GM06990 (cell line): ENCODE measurements at regions not wholly inside any gene's neighbourhood (a gene's known extent, or its start where the extent isn't known, plus 50 kb on each side); places are given as distances from the start of the nearest gene placed in this dataset.

Source experiments
- DNase-seq: peaks from one replicate; pipeline ENCODE4 v3.0.0-alpha.2; 2011; ENCODE audit not compliant: insufficient read length; ENCODE audit errors: extremely low read depth
- H3K27me3 ChIP-seq: replicated peaks from 2 replicates; pipeline ENCODE4 v1.6.0; 2011; ENCODE audit warnings: low read length; ENCODE audit not compliant: control insufficient read depth, insufficient read depth
- H3K36me3 ChIP-seq: 2 replicates; pipeline ENCODE4 v1.5.1; 2011; ENCODE audit warnings: low read length; ENCODE audit not compliant: control insufficient read depth, insufficient read depth
- H3K4me3 ChIP-seq: replicated peaks from 2 replicates; pipeline ENCODE4 v1.5.1; 2011; ENCODE audit warnings: low read depth, mild to moderate bottlenecking, control low read depth, low read length
- TF ChIP-seq, protein P1 (sequence below): IDR thresholded peaks from 2 replicates; pipeline ENCODE4 v1.5.1; 2011; ENCODE audit warnings: low read length, control low read depth, mild to moderate bottlenecking, inconsistent platforms; ENCODE audit not compliant: insufficient read depth, poor library complexity, severe bottlenecking

DNA sequence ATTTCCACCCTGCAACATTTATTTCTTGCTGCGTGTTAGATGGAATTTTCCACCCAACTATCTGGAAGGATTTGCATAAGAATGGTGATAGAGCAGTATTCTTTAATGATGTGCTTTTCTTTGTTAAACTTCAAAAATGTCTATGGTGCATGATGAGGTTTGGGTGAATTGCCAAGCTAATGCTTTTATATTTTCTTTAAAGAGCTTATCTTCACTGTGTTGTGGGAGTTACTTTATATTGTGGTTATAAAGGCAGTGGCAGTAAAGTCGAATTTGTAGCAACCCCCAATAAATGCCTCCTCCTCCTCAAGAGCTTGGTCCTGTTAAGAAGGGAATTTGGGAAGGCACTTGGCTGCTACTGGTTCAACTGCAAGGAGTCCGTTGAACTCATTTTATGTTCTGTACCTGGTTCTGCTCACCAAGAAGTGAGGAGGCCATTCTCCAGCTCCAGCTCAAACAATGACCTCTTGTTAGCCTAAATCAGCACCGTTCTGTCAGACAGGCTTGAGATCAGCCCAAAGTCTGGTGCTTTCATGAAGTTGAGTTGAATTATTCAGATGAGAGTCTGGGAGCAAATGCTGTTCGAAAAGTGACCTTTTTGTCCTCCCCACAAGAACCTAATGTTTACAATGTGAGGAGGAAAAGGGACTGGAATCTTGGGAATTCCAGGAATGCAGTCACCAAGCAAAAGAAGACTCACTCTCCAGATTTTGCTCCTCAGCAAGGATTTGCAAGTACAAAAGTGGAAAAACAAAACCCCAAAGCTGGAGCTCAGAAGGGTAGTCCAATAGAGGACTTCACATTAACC is 217.0 kb downstream of the TMEM38B start:
- no peak for DNase-seq
- TF ChIP-seq, protein P1, sequence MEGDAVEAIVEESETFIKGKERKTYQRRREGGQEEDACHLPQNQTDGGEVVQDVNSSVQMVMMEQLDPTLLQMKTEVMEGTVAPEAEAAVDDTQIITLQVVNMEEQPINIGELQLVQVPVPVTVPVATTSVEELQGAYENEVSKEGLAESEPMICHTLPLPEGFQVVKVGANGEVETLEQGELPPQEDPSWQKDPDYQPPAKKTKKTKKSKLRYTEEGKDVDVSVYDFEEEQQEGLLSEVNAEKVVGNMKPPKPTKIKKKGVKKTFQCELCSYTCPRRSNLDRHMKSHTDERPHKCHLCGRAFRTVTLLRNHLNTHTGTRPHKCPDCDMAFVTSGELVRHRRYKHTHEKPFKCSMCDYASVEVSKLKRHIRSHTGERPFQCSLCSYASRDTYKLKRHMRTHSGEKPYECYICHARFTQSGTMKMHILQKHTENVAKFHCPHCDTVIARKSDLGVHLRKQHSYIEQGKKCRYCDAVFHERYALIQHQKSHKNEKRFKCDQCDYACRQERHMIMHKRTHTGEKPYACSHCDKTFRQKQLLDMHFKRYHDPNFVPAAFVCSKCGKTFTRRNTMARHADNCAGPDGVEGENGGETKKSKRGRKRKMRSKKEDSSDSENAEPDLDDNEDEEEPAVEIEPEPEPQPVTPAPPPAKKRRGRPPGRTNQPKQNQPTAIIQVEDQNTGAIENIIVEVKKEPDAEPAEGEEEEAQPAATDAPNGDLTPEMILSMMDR: no peak
- no peak overlapping the region for H3K4me3 ChIP-seq
- no peaks in the 10 kb centered on the region for H3K27me3 ChIP-seq
- no peaks in the 10 kb centered on the region for H3K36me3 ChIP-seq

- Histone ChIP-seq H3K27me3 (no peaks in the 10 kb centered on the region), H3K4me3 (no peak overlapping the region), H3K36me3 (no peaks in the 10 kb centered on the region)
- DNase-seq: no peak
- TF ChIP-seq, protein P1: no peak
Observed at GRCh38 chr9:105912157-105912862, 218.0 kb downstream of the TMEM38B start.

GRCh38 chr9:105912863-105913516 is 218.6 kb downstream of the TMEM38B start:
- DNase-seq: no peak

GRCh38 chr9:105921057-105921726 is 226.9 kb downstream of the TMEM38B start:
- Histone ChIP-seq H3K27me3 (no peaks in the 10 kb centered on the region), H3K4me3 (no peak overlapping the region), H3K36me3 (no peaks in the 10 kb centered on the region)
- no peak for DNase-seq
- TF ChIP-seq, protein P1: no peak

More at GRCh38 chr9:105912863-105913516, 218.6 kb downstream of the TMEM38B start:
- no peaks in the 10 kb centered on the region for H3K27me3 ChIP-seq
- no peak overlapping the region for H3K4me3 ChIP-seq
- no peaks in the 10 kb centered on the region for H3K36me3 ChIP-seq
- TF ChIP-seq, protein P1: no peak

GRCh38 chr9:105928416-105928815 is 234.1 kb downstream of the TMEM38B start:
- no peak for DNase-seq
- TF ChIP-seq, protein P1: no peak
- Histone ChIP-seq H3K36me3 (no peaks in the 10 kb centered on the region), H3K4me3 (no peak overlapping the region), H3K27me3 (no peaks in the 10 kb centered on the region; the same call in 1 of the 2 replicates)
